Fibroblast of skin of left quadriceps (primary cell): ENCODE measurements at regions not wholly inside any gene's neighbourhood (a gene's known extent, or its start where the extent isn't known, plus 50 kb on each side); places are given as distances from the start of the nearest gene placed in this dataset.

ENCODE experiments used
- DNase-seq, 2 experiments: peaks; one replicate each; pipeline ENCODE4 v3.0.0-alpha.2; 2013; ENCODE audit warnings: low read depth in 2 of 2

DNA sequence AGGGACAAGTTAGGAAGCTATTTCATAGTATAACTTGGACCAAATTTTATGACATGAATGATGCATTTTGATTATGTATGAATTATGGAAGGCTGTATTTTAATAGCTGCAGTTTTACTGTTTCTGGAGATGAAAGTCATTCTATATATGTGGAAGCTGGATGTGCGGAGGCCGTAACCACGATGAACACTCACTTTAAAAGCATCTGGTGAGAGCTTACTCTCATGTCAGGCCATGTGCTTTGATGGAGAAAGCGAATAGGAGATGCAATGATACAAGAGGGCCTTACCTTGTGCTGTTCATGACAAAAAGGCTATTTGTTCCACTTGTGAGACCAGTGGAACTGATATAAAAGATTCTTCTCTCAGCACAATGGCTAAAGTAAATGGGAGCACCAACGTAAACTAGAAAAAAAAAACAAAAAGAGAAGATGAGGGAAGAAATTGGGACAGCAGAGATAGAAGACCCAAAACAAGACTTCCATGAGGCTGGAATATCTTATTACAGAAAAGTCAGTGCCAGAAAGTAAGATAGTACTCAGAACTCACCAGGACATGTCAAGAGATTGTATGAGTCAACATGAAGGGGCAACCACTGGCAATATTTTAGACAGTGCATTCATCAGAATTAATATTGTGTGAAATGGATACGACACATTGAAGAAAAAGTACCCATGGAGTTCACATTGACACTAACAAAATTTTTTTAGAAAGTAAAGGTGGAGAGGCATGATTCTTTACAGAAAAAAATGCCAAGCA lies 63.3 kb upstream of the GAB1 start:
- no peak for DNase-seq

- DNase-seq = no peak
Measured at GRCh38 chr4:143280861-143281260, 55.8 kb upstream of the GAB1 start.

- DNase-seq = no peak
Measured at GRCh38 chr4:143281507-143282190, 55.0 kb upstream of the GAB1 start.

GRCh38 chr4:143282211-143282707 lies 54.4 kb upstream of the GAB1 start:
- peak; percentile 65 to 66 for DNase-seq

DNA sequence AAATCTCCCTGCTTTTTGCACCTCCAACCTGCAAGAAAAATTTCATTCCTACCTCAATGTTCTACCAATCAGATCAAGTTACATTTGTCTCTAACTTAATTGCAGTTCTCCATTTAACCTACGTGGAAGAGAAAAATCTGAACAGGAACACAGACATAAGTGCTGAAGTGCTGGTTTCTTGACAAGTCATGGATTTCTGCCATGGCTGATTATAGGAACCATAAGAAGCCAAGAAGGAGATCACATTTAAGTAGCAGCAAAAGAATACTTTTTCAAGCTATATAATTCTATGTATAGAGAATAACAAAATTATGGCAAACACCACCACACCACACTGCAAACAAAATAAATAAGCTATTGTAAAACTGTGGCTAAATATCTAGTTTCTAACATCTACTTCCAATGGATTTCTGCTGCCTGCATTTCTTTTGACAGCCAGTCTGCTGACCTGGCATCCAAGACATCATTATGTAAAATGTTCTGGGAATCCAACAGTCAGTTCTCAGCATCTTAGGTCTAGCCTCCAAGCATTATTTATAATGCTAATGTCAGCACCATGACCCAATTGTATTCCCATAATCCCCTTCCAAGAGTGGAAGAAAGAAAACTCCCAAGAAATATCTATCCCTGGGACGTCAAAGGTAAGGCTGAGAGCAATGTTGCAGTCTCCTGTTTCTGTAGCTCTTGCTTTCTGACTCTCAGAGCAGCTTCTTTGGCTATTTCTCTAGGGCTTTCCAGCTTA lies 50.8 kb upstream of the GAB1 start:
- DNase-seq = no peak

DNA sequence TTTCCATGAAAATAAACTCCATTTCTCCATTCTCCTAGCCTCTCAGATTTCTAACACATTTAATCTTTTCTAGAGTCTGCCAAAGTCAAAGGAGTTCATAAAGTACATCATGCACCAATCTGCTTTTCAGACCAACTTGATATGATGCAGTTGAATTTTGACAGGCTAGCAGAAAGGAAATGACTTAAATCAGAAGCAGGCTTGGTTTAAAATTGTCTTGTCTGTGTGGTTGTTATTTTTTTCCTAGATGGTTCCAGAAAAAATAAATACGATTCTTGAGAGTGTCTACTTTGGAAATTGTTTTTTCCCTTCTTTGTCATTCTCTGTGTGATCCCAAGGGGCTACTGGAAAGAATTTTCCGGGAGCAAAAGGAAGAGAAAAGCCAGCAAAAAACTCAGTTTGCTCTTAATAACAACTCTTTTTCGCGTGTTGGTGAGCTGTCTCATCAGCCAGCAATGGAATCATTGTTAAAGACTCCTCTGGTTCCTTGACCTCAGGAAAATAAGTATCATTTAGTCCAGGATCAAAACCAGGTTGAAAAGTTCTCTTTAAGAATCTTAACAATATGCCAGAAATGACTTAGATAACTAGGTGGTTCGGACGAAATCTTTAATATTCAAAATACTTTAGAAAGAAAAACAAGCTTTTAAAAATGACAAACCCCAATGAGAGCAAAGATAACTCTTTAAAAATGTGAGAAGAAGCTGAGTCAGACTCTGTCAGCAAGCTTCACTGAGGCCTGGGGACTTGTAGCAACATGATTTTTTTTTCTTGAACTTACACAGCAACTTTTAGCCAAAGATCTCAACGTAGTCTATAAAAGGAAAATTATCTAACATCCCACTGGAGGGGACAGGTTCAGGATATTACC lies 49.7 kb upstream of the GAB1 start:
- peak in 1 of 2 experiments; percentile 33 for DNase-seq
